ENCODE measurements at regions not wholly inside any gene's neighbourhood (a gene's known extent, or its start where the extent isn't known, plus 50 kb on each side); places are given as distances from the start of the nearest gene placed in this dataset.

DNA sequence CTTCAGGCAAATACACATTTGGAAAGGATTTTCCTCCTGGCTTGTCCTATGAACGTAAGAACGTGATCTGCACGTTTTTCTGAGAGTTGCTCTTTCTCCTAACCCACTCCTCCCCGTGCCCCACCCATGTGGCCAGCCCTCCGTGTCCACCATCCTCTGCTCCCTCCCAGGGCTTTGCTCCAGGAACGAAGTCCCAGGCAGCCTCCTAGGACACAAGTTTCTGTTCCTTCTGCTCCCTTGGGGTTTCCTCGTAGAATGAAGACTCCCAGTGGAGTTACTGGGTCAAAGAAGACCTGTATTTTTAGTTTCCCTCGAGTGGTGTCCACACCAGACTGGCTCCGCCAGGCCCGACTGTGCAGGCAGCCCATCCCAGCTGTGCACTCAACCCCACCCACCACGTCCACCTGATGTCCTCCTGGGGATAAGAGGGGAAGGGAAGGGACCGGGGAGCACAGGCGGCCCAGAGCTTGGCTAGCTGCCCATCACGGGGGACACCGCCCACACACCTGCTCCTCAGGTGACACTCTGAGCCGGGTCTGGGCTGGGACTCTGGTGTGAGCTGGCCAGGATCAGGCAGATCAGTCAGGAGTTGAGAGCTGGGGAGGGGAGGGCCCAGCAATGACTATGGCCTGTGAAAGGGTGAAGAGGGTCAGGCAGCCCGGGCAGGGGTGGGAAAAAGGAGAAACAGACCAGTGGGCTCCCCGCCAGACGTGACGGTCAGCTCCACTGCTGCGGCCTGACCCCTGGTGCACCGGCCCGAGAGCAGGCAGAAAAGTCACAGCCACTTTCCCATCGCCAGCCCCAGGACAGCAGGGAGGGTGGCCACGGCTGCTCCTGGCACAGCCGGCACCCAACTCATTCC lies 54.3 kb upstream of the PPP2R2D start:
- no peak for DNase-seq (ENCODE audit: low read depth in 2 of 2)

GRCh38 chr10:131847241-131847783 lies 53.5 kb upstream of the PPP2R2D start:
- DNase-seq (ENCODE audit: low read depth in 2 of 2), result no peak

DNA sequence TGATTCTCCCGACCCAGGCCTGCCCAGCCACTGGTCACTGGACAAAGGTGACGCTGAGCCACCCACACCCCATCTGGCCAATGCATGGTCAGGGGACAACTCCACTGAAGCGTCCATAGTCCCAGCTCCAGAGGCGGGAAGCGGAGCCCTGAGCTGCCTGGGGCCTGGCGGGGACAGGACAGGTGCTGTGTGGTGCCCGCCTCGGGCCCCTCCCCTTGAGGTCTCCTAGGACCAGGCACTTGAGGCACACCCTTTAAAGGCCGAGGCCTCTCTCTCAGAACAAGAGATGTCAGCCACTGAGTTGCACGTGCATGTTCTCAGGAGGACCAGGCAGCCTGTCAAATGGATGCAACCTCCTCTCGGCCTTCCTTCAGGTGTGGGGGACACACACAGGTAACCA lies 52.5 kb upstream of the PPP2R2D start:
- no peak for DNase-seq (ENCODE audit: low read depth in 2 of 2)

DNA sequence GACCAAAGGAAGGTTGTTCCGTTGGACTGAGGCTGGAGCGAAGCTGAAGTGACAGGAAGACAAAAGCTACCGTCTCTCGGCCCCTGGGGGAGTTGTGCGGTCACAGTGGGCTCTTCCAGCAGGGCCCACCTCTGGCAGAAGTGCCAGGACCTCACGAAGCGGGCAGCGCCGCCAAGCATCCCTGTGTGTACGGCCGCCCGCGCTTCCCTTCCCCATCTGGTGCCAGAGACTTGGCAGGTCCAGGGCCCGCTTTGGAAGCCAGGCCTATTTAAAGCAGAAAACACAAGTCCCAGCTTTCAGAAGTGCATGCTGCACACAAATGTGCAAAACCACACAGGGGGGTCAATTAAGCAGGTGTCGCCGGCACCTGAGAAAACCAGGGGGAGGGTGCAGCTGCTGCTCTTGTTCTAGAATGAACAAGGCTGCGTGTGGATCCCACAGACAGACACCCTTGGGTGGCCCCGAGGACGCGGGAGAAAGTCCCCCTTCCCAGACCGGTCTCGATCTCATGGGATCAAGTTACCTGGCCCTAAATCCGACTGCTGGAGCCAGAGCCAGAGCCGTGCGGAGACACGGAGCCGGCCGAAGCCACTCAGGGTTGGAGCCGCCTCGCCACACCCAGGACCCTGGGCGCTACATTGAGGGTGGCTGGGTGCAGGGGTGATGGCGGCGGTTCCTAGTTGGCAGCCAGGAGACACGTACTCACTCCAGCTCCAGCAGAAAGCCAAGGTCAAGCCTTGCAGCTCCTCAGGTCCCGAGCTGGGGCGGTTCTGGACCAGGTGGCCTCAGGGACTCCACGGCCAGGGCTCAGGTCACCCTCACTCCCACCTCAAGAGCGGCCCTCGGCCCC lies 51.8 kb upstream of the PPP2R2D start:
- no peak for DNase-seq (ENCODE audit: low read depth in 2 of 2)

GRCh38 chr10:131849591-131850382 lies 51.0 kb upstream of the PPP2R2D start:
- no peak for DNase-seq (ENCODE audit: low read depth in 2 of 2)

- DNase-seq (ENCODE audit: low read depth in 2 of 2), result no peak
Measured at GRCh38 chr10:131850383-131850870, 50.4 kb upstream of the PPP2R2D start.
